Peyer's patch (tissue), 4 donors: ENCODE measurements at regions not wholly inside any gene's neighbourhood (a gene's known extent, or its start where the extent isn't known, plus 50 kb on each side); places are given as distances from the start of the nearest gene placed in this dataset.

Experiments
- DNase-seq, 3 donors: peaks; one replicate each; pipeline ENCODE4 v3.0.0-alpha.2; 2017 to 2019
- H3K27ac ChIP-seq, 4 donors: fragments of 200-600 bp; sonication (generic); one replicate each; pipeline ENCODE4 v1.5.1; 2016 to 2019
- H3K27me3 ChIP-seq, 2 donors: fragments of 200-600 bp; sonication (generic); one replicate each; pipeline ENCODE4 v1.5.1; 2019
- H3K36me3 ChIP-seq, 3 donors: fragments of 200-600 bp; sonication (generic); one replicate each; pipeline ENCODE4 v1.5.1; 2016 to 2019
- H3K4me1 ChIP-seq, 4 donors: fragments of 200-600 bp; sonication (generic); one replicate each; pipeline ENCODE4 v1.5.1; 2016 to 2019
- H3K4me3 ChIP-seq, 4 donors: fragments of 200-600 bp; sonication (generic); 1 replicate in 3 of 4; 2 replicates in 1 of 4; pipeline ENCODE4 v1.5.1; 2016 to 2019; ENCODE audit warnings: mild to moderate bottlenecking in 1 of 4
- H3K9me3 ChIP-seq, 4 donors: fragments of 200-600 bp; sonication (generic); one replicate each; pipeline ENCODE4 v1.5.1; 2016 to 2019; ENCODE audit warnings: mild to moderate bottlenecking in 1 of 4
- CTCF ChIP-seq, 6 experiments: fragments of 450-650 bp in 4 of 6; fragments of 200-600 bp in 2 of 6; sonication (generic) in 1 of 6; IDR thresholded peaks; one replicate each; pipeline ENCODE4 v1.5.1; 2017 to 2019; ENCODE audit warnings: antibody characterized with exemption in 6 of 6, mild to moderate bottlenecking in 3 of 6, moderate library complexity in 1 of 6
- POLR2A ChIP-seq, 2 donors: fragments of 450-650 bp; IDR thresholded peaks; one replicate each; pipeline ENCODE4 v1.5.1; 2017; ENCODE audit warnings: antibody characterized with exemption in 2 of 2, mild to moderate bottlenecking in 2 of 2, moderate library complexity in 2 of 2

- Histone ChIP-seq H3K27ac (no peak overlapping the region), H3K4me1 (no peaks in the 10 kb centered on the region)
- TF ChIP-seq POLR2A (IDR thresholded peaks at IDR 0.05) (no peak), CTCF (IDR thresholded peaks at IDR 0.05) (no peak)
Measured at GRCh38 chr12:13486794-13487193, 290.3 kb downstream of the EMP1 start.

GRCh38 chr12:13478650-13479181 lies 282.2 kb downstream of the EMP1 start:
- no peak overlapping the region for H3K4me3 ChIP-seq
- H3K4me1 ChIP-seq, result no peaks in the 10 kb centered on the region
- H3K27me3 ChIP-seq, result no peaks in the 10 kb centered on the region
- TF ChIP-seq POLR2A (IDR thresholded peaks at IDR 0.05), result no peak
- no peak for TF ChIP-seq CTCF (IDR thresholded peaks at IDR 0.05)
- no peak overlapping the region for H3K27ac ChIP-seq
- DNase-seq, result no peak
- no peaks in the 10 kb centered on the region for H3K36me3 ChIP-seq
- H3K9me3 ChIP-seq, result no peaks in the 10 kb centered on the region

More at GRCh38 chr12:13486794-13487193, 290.3 kb downstream of the EMP1 start:
- H3K27me3 ChIP-seq, result no peaks in the 10 kb centered on the region
- no peak overlapping the region for H3K4me3 ChIP-seq
- no peaks in the 10 kb centered on the region for H3K36me3 ChIP-seq
- DNase-seq, result no peak
- H3K9me3 ChIP-seq, result no peaks in the 10 kb centered on the region

GRCh38 chr12:13474381-13474780 lies 277.9 kb downstream of the EMP1 start:
- no peak overlapping the region for H3K27ac ChIP-seq
- TF ChIP-seq CTCF (IDR thresholded peaks at IDR 0.05) (no peak), POLR2A (IDR thresholded peaks at IDR 0.05) (no peak)
- no peak overlapping the region for H3K4me3 ChIP-seq
- DNase-seq, result no peak
- H3K27me3 ChIP-seq, result no peaks in the 10 kb centered on the region
- H3K4me1 ChIP-seq, result no peaks in the 10 kb centered on the region
- no peaks in the 10 kb centered on the region for H3K9me3 ChIP-seq
- no peaks in the 10 kb centered on the region for H3K36me3 ChIP-seq

GRCh38 chr12:13472690-13473089 lies 276.2 kb downstream of the EMP1 start:
- H3K27ac ChIP-seq, result no peak overlapping the region
- H3K9me3 ChIP-seq, result no peaks in the 10 kb centered on the region
- no peaks in the 10 kb centered on the region for H3K4me1 ChIP-seq
- DNase-seq, result no peak
- no peaks in the 10 kb centered on the region for H3K36me3 ChIP-seq
- no peak overlapping the region for H3K4me3 ChIP-seq
- no peaks in the 10 kb centered on the region for H3K27me3 ChIP-seq
- TF ChIP-seq CTCF (IDR thresholded peaks at IDR 0.05) (no peak), POLR2A (IDR thresholded peaks at IDR 0.05) (no peak)

- H3K27ac ChIP-seq, result no peak overlapping the region
- DNase-seq, result no peak
- TF ChIP-seq CTCF (IDR thresholded peaks at IDR 0.05) (no peak), POLR2A (IDR thresholded peaks at IDR 0.05) (no peak)
- H3K4me1 ChIP-seq, result no peaks in the 10 kb centered on the region
- H3K36me3 ChIP-seq, result no peaks in the 10 kb centered on the region
- H3K4me3 ChIP-seq, result no peak overlapping the region
- no peaks in the 10 kb centered on the region for H3K27me3 ChIP-seq
- no peaks in the 10 kb centered on the region for H3K9me3 ChIP-seq
Measured at GRCh38 chr12:13471471-13471870, 274.9 kb downstream of the EMP1 start.

- Histone ChIP-seq H3K4me1 (no peaks in the 10 kb centered on the region), H3K27me3 (no peaks in the 10 kb centered on the region), H3K36me3 (no peaks in the 10 kb centered on the region), H3K27ac (no peak overlapping the region), H3K9me3 (no peaks in the 10 kb centered on the region), H3K4me3 (no peak overlapping the region)
- no peak for DNase-seq
- TF ChIP-seq POLR2A (IDR thresholded peaks at IDR 0.05) (no peak), CTCF (IDR thresholded peaks at IDR 0.05) (no peak)
Measured at GRCh38 chr12:13465635-13466034, 269.1 kb downstream of the EMP1 start.
